Activated T-cell treated with anti-CD3 and anti-CD28 coated beads, Interleukin-2, amount 50 U/mL, for 4 hours (primary cell): ENCODE measurements at regions not wholly inside any gene's neighbourhood (a gene's known extent, or its start where the extent isn't known, plus 50 kb on each side); places are given as distances from the start of the nearest gene placed in this dataset.
A peak's percentile ranks its signal among the peaks of the same experiment; 100 is the strongest.
"Not testable (repeated sequence)": the region's sequence is repeated elsewhere in the genome, so short reads cannot be mapped to it uniquely, and the experiment has no call there.

Experiments
- ATAC-seq, 2 donors: fragments of 200-7000 bp; cut with Tn5 transposase; one replicate each; pipeline ENCODE4 v1.10.0; 2021
- DNase-seq: peaks from one replicate; pipeline ENCODE4 v3.0.0-alpha.2; 2020
- H3K27me3 Mint-ChIP-seq: one replicate; pipeline ENCODE4 v1.8.0; 2021; ENCODE audit warnings: low read depth, mixed read lengths
- H3K36me3 Mint-ChIP-seq: one replicate; pipeline ENCODE4 v1.8.0; 2022; ENCODE audit warnings: mixed read lengths; ENCODE audit not compliant: insufficient read depth
- H3K4me1 Mint-ChIP-seq: one replicate; pipeline ENCODE4 v1.8.0; 2021; ENCODE audit warnings: low read depth, mixed read lengths
- H3K4me3 Mint-ChIP-seq: one replicate; pipeline ENCODE4 v1.8.0; 2021; ENCODE audit warnings: mild to moderate bottlenecking, moderate library complexity, mixed read lengths
- H3K9me3 Mint-ChIP-seq: one replicate; pipeline ENCODE4 v1.8.0; 2021; ENCODE audit warnings: mixed read lengths

GRCh38 chr6:168865-169455, 123.3 kb upstream of the DUSP22 start:
- ATAC-seq (no peak), DNase-seq (no peak)
- Mint-ChIP-seq H3K4me3 (no peak overlapping the region), H3K27me3 (no peaks in the 10 kb centered on the region), H3K4me1 (peaks cover 3% of the 10 kb centered on the region), H3K36me3 (no peaks in the 10 kb centered on the region), H3K9me3 (peaks cover 7% of the 10 kb centered on the region)

DNA sequence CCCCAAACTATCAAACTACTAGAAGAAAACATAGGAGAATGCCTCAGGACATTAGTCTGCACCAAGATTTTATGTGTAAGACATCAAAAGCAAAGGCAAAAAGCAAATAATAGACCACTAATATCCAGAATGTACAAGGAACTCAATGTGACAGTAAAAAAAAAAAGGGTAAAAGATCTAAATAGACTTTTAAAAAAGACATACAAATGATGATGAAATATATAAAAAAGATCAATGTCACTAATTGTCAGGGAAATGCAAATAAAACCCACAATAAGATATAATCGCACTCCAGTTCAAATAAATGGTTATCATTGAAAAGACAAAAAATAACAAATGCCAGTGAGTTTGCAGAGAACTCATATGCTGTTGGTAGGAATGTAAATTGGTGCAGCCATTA, 118.3 kb upstream of the DUSP22 start:
- no peak for ATAC-seq
- no peak overlapping the region for H3K4me3 Mint-ChIP-seq
- no peak for DNase-seq
- H3K4me1 Mint-ChIP-seq = peaks cover 3% of the 10 kb centered on the region
- peaks cover 7% of the 10 kb centered on the region for H3K9me3 Mint-ChIP-seq
- peaks cover 10% of the 10 kb centered on the region for H3K27me3 Mint-ChIP-seq
- no peaks in the 10 kb centered on the region for H3K36me3 Mint-ChIP-seq

DNA sequence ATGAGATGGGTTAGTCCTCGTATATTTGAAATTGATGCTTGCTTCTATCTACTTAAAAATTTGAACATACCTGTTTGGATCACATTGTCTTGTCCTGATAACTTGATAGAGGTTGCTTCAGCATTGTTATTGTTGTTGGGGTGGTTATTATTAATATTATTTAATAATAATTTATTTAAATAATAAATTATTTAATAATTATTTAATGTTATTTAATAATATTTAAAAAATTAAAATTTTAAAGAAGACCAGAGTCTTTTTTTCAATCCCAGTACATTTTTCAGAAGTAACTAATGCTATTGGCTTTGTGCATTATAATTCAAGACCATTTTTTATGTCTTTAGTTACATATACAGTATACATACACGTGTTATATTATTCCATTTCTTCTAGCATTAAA, 116.6 kb upstream of the DUSP22 start:
- ATAC-seq (no peak), DNase-seq (no peak)
- Mint-ChIP-seq H3K9me3 (peaks cover 7% of the 10 kb centered on the region), H3K4me1 (peaks cover 7% of the 10 kb centered on the region), H3K4me3 (no peak overlapping the region), H3K27me3 (peaks cover 10% of the 10 kb centered on the region), H3K36me3 (no peaks in the 10 kb centered on the region)

GRCh38 chr6:176766-177165, 115.5 kb upstream of the DUSP22 start:
- Mint-ChIP-seq H3K4me1 (peaks cover 16% of the 10 kb centered on the region), H3K27me3 (peaks cover 12% of the 10 kb centered on the region), H3K4me3 (no peak overlapping the region), H3K9me3 (peaks cover 3% of the 10 kb centered on the region), H3K36me3 (no peaks in the 10 kb centered on the region)
- DNase-seq (no peak), ATAC-seq (no peak)

DNA sequence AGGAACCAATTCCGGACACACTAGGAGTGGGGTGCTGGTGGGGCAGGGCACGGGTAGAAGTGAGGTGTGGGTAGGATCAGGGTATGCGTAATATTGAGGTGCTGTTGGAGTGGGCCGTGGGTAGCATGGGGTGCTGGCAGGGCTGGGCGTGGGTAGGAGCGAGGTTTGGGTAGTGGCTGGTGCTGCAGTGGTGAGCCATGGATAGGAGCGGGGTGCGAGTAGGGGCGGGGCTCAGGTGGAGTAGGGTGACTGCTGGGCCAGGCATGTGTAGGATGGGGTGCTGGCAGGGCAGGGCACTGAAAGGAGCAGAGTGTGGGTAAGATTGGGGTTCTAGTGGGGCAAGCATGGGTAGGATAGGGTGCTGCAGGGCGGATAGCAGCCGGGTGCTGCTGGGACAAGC, 114.2 kb upstream of the DUSP22 start:
- Mint-ChIP-seq H3K4me3 (no peak overlapping the region), H3K36me3 (no peaks in the 10 kb centered on the region), H3K27me3 (peaks cover 12% of the 10 kb centered on the region), H3K9me3 (no peaks in the 10 kb centered on the region), H3K4me1 (peaks cover 16% of the 10 kb centered on the region)
- DNase-seq (no peak), ATAC-seq (no peak)

DNA sequence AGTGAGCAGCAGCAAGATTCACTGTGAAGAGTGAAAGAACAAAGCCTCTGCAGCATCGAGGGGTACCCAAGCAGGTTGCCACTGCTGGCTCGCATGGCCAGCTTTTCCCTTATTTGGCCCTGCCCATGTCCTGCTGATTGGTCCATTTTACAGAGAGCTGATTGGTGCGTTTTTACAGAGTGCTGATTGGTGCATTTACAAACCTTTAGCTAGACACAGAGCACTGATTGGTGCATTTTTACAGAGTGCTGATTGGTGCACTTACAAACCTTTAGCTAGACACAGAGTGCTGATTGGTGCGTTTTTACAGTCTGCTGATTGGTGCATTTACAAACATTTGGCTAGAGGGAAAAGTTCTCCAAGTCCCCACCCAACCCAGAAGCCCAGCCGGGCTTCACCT, 113.4 kb upstream of the DUSP22 start:
- H3K4me1 Mint-ChIP-seq = peaks cover 19% of the 10 kb centered on the region
- H3K9me3 Mint-ChIP-seq, ATAC-seq, H3K4me3 Mint-ChIP-seq, H3K36me3 Mint-ChIP-seq, DNase-seq: not testable (repeated sequence)
- H3K27me3 Mint-ChIP-seq = peaks cover 12% of the 10 kb centered on the region

- ATAC-seq = no peak
- no peak for DNase-seq
Measured at GRCh38 chr6:179340-179950, 112.8 kb upstream of the DUSP22 start.

DNA sequence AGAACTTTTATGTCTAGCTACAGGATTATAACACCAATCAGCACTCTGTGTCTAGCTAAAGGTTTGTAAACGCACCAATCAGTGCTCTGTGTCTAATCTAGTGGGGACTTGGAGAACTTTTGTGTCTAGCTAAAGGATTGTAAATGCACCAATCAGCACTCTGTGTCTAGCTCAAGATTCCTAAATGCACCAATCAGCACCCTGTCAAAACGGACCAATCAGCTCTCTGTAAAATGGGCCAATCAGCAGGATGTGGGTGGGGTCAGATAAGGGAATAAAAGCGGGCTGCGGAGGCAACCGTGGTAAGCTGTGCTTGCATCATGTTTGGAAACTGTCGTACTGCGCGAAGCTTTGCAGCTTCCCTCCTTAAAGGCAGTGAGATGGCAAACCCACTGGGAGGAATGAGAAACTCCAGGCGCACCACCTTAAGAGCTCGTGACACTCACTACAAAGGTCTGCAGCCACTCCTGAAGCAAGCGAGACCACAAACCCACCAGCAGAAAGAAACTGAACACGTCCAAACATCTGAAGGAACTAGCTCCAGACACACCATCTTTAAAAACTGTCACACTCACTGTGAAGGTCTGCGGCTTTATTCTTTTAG, 112.1 kb upstream of the DUSP22 start:
- H3K27me3 Mint-ChIP-seq, H3K9me3 Mint-ChIP-seq, H3K36me3 Mint-ChIP-seq, DNase-seq: not testable (repeated sequence)
- peak overlapping the region; percentile 42 for H3K4me3 Mint-ChIP-seq
- peaks cover 21% of the 10 kb centered on the region for H3K4me1 Mint-ChIP-seq
- ATAC-seq = peak; percentile 11 to 27

More at GRCh38 chr6:179340-179950, 112.8 kb upstream of the DUSP22 start:
- H3K4me1 Mint-ChIP-seq = peaks cover 21% of the 10 kb centered on the region
- peaks cover 12% of the 10 kb centered on the region for H3K27me3 Mint-ChIP-seq
- H3K4me3 Mint-ChIP-seq = no peak overlapping the region
- no peaks in the 10 kb centered on the region for H3K9me3 Mint-ChIP-seq
- no peaks in the 10 kb centered on the region for H3K36me3 Mint-ChIP-seq

DNA sequence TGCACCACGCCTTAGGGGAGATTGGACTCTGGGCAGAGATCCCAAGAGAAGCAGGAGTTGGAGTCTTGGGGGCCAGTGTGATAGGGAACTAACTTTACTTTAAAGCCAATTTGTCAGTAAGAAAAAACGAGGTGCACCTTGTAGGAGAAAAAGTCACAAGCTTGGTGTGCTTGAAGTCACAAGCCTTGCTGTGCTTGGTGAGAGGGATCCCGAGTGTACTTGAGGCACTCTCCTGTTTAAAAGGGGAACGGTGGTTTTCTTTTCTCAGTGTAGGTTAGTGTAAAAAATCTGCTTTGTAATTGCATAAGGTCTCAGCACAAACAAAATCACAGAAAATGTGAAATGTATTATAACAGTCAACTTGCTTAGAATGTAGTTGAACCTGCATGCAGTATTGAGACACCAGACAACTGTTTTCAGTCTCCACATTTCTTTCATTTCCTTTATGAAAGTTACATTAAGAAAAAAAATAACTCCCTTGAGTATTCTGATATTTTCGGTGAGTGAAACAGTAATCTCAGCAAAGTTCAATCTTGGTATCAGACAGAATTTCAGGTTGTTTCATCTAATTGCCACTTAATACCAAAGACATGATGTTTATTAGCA, 111.1 kb upstream of the DUSP22 start:
- H3K27me3 Mint-ChIP-seq = peaks cover 8% of the 10 kb centered on the region
- no peaks in the 10 kb centered on the region for H3K36me3 Mint-ChIP-seq
- peaks cover 21% of the 10 kb centered on the region for H3K4me1 Mint-ChIP-seq
- ATAC-seq = peak in 1 of 2 donors; percentile 31
- no peak overlapping the region for H3K4me3 Mint-ChIP-seq
- no peak for DNase-seq
- no peaks in the 10 kb centered on the region for H3K9me3 Mint-ChIP-seq

GRCh38 chr6:183668-184067, 108.6 kb upstream of the DUSP22 start:
- DNase-seq (no peak), ATAC-seq (peak; percentile 44 to 63)
- Mint-ChIP-seq H3K27me3 (peaks cover 2% of the 10 kb centered on the region), H3K4me3 (no peak overlapping the region), H3K9me3 (no peaks in the 10 kb centered on the region), H3K4me1 (peaks cover 25% of the 10 kb centered on the region), H3K36me3 (no peaks in the 10 kb centered on the region)

- ATAC-seq = no peak
- Mint-ChIP-seq H3K4me3 (no peak overlapping the region), H3K36me3 (no peaks in the 10 kb centered on the region), H3K9me3 (no peaks in the 10 kb centered on the region), H3K27me3 (peaks cover 2% of the 10 kb centered on the region), H3K4me1 (peaks cover 31% of the 10 kb centered on the region)
- no peak for DNase-seq
Measured at GRCh38 chr6:184161-184700, 108.1 kb upstream of the DUSP22 start.

DNA sequence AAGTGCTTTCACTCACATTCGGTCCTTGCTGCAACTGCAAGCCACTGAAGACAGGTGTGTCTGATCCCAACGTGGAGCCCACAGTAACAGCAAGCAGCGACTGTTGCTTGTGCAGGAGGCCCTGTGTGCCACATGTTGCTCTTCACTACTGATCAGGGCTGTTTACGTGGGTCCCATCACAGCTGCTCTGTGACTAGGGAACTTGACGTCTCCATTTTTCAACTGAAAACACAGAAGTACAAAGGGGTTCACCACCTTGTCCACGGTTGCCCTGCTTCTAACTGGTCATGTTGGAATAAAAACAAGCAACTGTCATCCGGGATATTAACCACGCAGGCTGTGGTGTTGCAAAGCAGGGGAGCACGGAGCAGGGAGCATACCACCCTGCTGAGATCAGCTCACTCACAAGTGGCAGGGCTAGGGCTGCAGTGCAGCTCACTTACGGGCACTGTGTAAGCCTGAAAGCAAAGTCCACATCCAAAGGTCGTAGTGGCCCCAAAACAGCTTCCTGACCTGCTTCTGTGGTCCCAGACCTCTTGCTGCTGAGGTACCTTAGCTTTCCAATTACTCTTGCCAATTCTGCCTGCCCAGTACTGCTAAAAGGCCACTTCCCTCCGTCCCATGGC, 105.8 kb upstream of the DUSP22 start:
- no peak for ATAC-seq
- no peaks in the 10 kb centered on the region for H3K36me3 Mint-ChIP-seq
- no peaks in the 10 kb centered on the region for H3K9me3 Mint-ChIP-seq
- no peaks in the 10 kb centered on the region for H3K27me3 Mint-ChIP-seq
- no peak for DNase-seq
- H3K4me1 Mint-ChIP-seq = peaks cover 40% of the 10 kb centered on the region
- H3K4me3 Mint-ChIP-seq = no peak overlapping the region

DNA sequence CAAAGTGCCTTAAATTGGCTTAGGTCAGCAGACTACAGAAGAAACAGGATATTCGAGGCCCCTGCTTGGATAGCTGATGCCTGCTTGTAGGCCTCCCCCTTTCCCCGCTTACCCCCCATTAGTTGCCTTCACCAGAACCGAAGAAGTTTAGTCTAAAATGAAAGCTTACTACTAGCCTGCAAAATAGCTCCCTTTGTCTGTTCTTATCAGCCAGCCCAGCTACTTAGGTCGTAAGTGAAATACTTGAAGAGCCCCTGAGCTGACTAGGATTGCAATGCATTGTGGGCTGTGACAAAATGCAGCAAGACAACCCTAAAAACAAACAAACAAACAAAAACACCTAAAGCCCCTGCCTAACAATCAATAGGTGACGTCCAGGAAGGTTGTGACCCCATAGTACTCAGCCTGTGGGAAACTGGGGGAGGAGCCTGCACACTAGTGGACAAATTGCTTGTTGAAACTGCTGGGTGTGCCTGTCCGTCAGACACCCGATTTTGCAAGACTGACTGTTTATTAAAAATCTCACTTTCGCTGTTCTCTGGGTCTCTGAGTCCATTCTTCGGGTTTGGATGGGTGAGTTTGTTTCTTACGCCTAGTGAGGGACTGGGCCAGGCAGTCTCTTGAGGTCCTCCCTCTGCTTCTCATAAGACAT, 105.0 kb upstream of the DUSP22 start:
- ATAC-seq (no peak), DNase-seq (no peak)
- H3K4me3 Mint-ChIP-seq = no peak overlapping the region
- no peaks in the 10 kb centered on the region for H3K9me3 Mint-ChIP-seq
- peaks cover 39% of the 10 kb centered on the region for H3K4me1 Mint-ChIP-seq
- H3K27me3 Mint-ChIP-seq = no peaks in the 10 kb centered on the region
- no peaks in the 10 kb centered on the region for H3K36me3 Mint-ChIP-seq
